ENCODE measurements at regions not wholly inside any gene's neighbourhood (a gene's known extent, or its start where the extent isn't known, plus 50 kb on each side); places are given as distances from the start of the nearest gene placed in this dataset.
"Not testable (repeated sequence)": the region's sequence is repeated elsewhere in the genome, so short reads cannot be mapped to it uniquely, and the experiment has no call there.

- DNase-seq = no peak
Observed at GRCh38 chr20:52004715-52005114, 186.9 kb downstream of the ZFP64 start.

GRCh38 chr20:52004018-52004417 is 187.6 kb downstream of the ZFP64 start:
- no peak for DNase-seq

- no peak for DNase-seq
Observed at GRCh38 chr20:52003415-52003814, 188.2 kb downstream of the ZFP64 start.

DNA sequence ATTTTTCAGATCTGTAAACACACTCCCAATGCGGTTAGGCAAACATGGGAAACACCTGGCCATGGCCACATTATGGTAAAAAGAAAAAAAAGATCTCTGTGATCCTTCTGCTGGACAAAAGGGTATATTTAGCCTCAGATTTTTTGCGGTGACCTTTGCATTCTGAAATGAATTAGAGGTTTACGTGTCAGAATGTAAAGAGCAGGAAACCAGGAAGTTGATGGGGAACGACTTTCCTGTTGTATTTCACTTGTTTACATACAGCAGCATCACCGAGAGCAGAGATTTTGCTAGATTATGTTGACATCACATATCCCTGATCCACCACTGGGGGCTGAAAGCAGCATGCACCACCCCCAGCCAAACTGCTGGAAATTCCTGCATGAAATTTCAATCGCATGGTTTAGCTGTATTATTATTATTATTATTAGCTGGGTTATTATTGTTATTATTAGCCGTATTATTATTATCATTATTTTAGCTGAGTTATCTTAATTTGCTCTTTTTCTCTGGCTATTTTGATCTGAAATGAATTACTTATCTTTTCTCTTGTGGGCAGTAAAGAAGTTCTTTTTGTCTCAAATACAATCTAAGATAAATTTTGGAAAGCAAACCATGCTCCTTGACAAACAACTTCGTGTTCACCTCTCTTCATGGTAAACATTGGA is 189.4 kb downstream of the ZFP64 start:
- no peak for DNase-seq

DNA sequence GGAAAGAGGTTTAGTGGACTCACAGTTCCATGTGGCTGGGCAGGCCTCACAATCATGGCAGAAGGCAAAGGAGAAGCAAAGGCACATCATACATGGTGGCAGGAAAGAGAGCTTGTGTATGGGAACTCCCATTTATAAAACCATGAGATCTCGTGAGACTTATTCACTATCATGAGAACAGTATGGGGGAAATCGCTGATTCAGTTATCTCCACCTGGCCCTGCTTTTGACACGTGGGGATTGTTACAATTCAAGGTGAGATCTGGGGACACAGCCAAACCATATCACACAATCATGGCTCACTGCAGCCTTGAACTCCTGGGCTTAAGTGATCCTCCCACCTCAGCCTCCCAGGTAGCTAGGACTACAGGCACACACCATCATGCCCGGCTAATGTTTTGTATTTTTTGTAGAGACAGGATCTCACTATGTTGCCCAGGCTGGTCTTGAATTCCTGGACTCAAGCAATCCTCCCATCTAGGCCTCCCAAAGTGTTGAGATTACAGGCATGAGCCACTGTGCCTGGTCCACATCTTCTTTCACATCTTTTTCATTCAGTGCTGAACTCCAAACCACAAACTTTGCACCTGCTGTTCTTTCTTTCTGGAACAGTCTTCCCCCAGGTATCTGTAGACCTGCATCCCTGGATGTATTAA is 194.2 kb downstream of the ZFP64 start:
- DNase-seq = not testable (repeated sequence)

GRCh38 chr20:51995551-51995951 is 193.2 kb upstream of the SALL4 start:
- no peak for DNase-seq

DNA sequence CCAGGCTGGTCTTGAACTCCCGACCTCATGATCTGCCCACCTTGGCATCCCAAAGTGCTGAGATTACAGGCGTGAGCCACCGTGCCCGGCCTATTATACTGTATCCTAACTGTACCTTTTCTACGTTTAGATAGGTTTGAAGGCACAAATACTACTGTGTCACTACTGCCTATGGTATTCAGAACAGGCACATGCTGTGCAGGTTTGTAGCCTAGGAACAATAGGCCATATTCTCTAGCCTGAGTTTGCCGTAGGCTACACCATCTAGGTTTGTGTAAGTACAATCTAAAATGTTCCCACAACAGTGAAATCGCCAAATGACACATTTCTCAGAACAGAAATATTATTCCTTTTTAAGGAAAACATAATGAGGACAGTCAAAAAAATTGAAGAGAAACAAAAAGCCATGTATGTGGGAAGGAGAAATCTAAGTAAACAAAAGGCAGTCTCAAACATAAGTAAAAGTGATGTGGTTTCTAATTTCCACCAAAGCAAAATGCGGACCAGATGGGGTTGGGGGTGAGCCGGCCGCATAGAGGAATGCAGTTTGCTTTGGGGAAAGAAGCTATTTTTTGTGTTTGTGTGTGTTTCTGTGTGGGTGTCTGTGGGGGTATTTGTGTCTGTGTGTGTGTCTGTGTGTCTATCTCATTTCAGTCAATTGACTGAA is 192.6 kb upstream of the SALL4 start:
- DNase-seq = no peak

DNA sequence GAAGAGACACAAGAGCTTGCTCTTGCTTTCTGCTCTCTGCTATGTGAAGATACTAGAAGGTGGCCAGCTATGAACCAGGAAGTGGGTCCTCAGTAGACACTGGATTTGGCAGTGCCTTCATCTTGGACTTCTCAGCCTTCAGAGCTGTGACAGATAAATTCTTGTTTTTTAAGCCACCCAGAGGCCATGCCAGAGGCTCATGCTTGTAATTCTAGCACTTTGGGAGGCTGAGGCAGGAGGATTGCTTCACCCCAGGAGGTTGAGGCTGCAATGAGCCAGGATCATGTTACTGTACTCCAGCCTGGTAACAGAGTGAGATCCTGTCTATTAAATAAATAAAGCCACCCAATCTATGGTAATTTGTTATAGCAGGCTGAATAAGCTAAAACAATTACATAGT is 185.5 kb upstream of the SALL4 start:
- DNase-seq = no peak

DNA sequence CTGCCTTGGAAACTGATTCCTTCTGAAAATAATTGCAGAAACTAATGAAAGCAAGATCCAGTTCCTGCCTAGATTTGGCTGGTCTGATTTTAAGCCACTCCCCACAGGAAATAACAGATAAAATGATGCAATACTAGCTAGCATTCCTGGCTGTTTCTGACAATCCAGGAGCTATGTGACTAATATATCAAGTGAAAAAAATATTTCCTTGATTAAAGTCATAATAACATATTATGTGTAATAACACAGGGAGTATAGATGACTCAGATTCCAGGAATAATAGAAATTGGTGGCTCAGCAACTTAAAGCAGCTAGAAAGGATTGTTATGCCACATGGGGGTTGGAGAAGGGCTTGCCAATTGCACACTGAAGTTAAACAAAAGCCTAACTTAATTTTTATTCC is 182.7 kb upstream of the SALL4 start:
- no peak for DNase-seq

DNA sequence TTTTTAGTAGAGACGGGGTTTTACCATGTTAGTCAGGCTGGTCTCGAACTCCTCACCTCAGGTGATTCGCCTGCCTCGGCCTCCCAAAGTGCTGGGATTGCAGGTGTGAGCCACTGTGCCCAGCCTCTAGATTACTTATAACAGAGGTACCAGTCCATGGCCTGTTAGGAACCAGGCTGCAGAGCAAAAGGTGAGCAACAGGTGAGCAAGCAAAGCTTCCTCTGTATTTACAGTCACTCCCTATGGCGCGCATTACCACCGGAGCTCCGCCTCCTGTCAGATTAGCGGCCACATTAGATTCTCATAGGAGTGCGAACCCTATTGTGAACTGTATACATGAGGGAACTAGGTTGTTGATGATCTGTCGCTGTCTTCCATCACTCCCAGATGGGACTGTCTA is 178.0 kb upstream of the SALL4 start:
- no peak for DNase-seq

DNA sequence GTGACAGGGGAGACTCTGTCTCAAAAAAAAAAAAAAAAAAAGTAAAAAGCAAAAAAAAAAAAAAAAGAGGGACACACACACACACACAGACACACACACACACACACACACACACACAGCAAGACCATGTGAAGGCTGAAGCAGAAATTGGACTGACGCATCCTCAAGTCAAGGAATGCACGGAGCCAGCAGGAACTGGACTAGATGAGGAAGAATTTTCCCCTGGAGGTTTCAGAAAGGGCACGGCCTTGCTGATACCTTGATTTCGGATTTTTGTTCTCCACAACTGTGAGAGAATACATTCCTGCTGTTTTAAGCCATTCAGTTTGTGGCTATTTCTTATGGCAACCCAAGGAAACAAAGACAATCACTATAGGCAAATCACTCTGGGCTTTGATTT is 176.9 kb upstream of the SALL4 start:
- DNase-seq = no peak

DNA sequence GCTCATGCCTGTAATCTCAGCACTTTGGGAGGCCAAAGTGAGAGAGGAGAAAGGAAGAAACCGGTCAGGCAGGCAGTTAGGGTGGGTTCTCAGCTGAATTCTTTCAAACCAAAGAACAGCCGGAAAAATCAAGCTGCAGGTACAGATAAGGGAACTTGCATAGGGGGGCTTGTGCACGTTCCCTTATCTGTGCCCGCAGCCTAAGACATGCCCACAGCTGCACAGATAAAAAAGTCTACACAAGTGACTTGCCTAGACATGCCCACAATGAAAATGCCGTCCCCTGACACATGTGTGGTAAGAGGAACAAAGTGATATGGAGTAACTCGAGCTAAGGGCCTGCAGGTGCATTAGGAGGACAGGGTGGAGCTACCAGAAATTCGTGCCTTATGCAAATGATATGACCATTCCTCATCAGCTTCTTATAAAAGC is 175.8 kb upstream of the SALL4 start:
- peak; percentile 53 for DNase-seq

GRCh38 chr20:51972056-51972455 is 169.7 kb upstream of the SALL4 start:
- DNase-seq = no peak

DNA sequence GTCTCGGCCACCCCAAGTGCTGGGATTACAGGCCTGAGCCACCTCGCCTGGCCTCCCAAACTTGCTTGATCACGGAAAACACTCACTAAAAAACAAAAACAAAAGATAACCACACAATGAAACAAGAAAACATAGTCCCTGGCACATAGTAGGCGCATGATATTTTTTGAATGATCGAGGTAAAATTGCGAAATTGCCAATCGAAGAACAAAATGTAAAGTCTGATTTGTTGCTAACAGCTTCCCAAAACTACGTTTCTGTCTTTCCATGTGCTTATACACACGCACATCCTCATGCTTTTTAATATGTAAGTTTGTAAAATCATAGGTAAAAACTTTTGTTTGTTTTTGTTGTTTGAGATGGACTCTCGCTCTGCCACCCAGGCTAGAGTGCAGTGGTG is 168.5 kb upstream of the SALL4 start:
- DNase-seq = no peak

- no peak for DNase-seq
Observed at GRCh38 chr20:51969191-51969590, 166.9 kb upstream of the SALL4 start.

DNA sequence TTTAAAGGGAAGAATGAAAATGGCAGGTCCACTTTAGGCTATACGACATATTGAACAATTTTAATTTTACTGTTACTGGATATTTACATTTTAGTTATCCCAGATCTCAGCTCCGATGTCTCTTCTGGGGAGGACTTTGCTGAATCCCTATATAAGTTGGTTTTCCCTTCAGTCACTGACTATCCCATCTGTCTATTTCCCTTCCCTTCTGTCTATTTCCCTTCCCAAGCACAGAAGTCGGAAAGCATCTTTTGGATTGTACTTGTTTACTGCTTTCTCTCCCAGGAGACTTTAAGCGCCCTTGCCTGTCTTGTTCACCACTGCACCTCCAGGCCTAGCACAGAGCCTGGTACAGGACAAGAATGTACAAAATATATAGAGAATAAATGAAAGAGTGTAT is 165.8 kb upstream of the SALL4 start:
- DNase-seq = no peak

- peak; percentile 72 for DNase-seq
Observed at GRCh38 chr20:51966296-51966971, 164.1 kb upstream of the SALL4 start.

GRCh38 chr20:51961964-51962761 is 159.8 kb upstream of the SALL4 start:
- DNase-seq = no peak

GRCh38 chr20:51960047-51960675 is 157.8 kb upstream of the SALL4 start:
- peak; percentile 35 for DNase-seq

- DNase-seq = peak; percentile 84
Observed at GRCh38 chr20:51959066-51959542, 156.8 kb upstream of the SALL4 start.

- DNase-seq = no peak
Observed at GRCh38 chr20:51958099-51959065, 156.1 kb upstream of the SALL4 start.
